Mucosa of gallbladder (tissue), 1 donor: ENCODE measurements at regions not wholly inside any gene's neighbourhood (a gene's known extent, or its start where the extent isn't known, plus 50 kb on each side); places are given as distances from the start of the nearest gene placed in this dataset.

ENCODE experiments used
- DNase-seq: peaks from one replicate; pipeline ENCODE4 v3.0.0-alpha.2; 2020; ENCODE audit warnings: low spot score
- donor health status: DM: no; HTN: no; CAD: no.

DNA sequence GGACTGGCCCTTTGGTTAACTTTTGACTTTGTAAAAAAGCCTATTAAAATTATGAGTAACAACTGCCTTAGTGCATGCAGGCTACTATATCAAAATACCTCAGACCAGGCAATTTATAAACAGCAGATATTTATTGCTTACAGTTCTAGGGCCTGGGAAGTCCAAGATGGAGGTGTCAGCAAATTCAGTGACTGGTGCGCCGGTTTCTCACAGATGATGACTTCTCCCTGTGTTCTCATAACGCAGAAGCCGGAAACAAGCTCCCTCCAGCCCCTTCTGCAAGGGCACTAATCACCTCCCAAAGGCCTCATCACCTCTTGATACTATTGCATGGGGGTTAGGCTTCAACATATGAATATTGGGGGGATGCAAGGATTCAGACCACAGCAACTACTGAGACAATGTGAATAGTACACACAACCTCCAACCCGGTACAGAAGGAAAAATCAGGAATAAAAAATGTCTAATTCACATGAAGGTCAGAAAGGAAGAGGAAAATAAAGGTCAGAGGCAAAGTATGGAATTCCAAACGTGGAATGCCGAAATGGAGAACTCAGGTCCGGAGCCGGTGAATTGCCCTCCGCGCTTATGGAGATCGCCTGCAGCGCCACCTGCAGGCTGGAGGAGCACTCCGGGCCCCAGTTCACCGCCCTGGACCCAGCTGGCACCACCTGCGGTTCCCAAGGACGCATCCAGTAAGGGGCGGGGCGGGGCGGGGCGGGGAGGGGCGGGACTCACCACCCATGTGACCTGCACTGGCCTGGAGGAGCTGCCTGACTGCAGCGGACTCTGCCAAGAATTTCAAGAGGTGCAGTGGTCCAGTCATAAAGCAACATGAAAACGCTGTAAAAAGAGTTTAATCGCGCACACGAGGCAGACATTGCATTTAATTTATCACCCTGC is 203.4 kb downstream of the KIF26A start:
- no peak for DNase-seq

DNA sequence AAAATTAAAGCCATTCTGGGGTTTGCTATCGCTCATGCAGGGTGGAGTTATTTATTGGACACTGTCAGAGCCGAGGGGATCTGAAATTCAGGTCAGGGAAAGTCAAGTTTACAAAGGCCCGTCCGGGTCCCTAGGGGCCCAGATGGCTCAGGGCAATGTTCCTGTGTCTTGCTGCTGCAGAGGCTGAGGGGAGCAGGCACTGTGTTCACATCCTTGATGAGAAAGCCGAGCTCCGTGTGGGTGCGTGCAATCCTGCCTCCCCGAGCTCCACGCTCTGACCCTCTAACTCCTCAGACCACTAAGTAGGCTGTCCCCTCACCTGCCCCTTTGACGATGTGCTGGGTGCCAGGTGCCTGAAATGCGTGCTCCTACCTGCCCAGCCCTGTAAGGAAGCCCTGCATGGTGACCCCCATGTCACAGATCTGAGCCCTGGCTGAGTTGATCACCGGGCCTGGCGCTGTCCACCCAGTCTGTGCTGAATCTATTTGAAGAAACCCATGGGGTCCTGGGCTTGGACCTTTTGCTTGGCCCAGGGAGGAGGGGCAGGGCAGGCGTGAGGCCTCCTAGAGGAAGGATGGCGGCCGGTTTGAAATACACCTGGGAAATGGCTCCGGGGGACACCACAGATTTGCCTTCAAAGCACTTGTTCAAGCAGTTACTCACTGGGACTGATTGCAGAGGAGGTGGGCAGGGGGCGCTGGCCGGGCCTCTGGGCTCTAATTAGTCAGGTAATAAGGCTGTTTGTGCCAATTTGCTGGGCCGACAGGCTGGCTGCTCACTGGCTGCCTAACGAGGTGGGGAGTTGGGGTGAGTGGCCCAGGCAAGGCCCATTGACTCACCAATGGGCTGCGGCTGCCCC is 204.3 kb downstream of the KIF26A start:
- no peak for DNase-seq

DNA sequence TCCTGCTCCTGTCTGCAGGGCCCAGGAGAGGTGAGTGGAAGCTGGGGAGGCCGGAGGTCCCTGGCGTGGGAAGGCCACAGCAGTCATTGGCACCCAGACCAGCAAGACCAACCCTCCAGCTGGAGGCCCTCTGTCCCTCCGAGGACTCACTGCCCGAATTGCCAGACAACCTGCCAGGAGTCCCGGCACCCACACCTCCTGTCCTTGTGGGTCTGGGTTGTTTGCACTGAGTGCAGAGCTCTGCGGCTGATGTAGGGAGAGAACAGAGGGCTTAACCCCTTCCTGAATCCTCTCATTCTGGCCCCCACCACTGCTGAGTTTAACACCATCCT is 204.9 kb downstream of the KIF26A start:
- no peak for DNase-seq

DNA sequence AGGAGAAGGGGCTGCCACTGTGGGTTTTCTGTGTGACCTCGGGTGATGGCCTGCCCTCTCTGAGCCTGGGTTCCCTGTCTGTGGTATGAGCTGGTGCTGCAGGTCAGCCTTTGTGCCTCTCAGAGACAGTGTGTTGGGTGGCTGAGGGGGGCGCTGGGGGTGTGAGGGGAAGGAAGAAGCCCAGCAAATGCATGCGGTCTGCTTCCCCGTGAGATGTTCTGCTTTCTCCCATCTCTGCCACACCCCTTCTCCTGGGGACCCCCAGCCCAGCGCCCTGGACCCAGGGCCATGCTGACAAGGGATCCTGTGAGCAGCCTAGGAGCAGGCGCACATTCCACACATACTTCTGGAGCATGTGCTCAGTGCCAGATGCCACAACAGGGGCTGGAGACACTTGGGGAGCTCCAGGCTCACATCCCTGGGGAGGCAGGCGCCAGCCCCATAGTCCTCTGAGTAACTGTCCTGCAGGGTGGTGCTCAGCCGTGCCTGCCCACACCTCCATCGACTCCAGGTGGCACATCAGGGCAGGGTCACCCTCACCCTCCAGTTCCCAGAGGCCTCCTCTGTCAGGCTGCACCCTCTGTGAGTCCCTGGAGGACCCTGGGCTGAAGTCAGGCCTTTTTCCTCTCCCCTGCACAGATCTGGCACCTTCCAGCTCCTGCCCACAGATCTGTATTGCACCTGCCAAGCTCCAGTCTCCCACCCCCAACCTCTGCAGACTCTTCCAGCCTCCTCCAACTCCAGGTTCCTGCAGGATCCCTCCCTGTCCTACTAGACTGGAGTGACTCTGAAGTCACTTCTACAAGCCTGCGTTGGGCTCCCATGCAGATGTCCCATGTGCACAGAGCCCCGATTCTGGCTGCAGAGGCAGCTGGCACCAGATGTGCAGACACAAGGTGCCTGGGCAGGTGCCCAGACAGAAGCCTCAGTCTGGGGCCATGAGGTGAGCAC is 205.6 kb downstream of the KIF26A start:
- DNase-seq, result no peak

DNA sequence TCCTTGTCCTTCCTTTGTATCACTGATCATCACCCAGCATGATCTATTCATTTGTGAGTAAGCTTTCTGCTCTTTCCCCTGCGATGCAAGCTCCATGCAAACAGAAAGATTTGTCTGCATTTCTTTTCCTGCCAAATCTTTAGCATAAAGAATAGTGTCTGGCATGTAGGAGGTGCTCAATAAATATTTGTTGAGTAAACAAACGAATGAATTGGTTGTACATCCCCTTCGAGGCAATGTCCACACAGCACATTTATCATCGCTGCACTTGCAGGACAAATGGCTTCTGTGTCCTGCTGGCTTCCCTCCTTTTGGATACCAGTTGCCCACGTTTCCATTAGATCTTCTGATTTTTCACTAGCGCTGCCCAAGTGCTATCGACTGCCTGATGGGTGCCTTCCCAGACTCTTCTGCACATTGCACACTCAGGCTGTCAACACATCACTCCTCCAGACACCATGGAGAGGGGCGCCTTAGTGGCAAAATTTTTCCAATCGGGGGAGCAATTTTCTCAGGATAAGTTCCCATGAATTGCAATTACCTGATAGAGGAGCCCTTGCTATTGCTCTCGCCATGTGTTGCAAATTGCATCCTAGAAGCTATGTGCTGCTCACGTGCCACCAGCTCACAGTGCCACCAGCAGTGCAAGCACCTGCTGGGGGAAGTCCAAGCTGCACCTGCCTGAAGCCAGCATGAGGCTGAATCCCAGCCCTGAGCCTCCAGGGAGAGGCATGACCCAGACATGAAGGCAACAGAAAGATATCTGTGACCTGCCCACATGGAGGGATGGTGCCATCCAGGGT is 206.6 kb downstream of the KIF26A start:
- DNase-seq, result no peak

DNA sequence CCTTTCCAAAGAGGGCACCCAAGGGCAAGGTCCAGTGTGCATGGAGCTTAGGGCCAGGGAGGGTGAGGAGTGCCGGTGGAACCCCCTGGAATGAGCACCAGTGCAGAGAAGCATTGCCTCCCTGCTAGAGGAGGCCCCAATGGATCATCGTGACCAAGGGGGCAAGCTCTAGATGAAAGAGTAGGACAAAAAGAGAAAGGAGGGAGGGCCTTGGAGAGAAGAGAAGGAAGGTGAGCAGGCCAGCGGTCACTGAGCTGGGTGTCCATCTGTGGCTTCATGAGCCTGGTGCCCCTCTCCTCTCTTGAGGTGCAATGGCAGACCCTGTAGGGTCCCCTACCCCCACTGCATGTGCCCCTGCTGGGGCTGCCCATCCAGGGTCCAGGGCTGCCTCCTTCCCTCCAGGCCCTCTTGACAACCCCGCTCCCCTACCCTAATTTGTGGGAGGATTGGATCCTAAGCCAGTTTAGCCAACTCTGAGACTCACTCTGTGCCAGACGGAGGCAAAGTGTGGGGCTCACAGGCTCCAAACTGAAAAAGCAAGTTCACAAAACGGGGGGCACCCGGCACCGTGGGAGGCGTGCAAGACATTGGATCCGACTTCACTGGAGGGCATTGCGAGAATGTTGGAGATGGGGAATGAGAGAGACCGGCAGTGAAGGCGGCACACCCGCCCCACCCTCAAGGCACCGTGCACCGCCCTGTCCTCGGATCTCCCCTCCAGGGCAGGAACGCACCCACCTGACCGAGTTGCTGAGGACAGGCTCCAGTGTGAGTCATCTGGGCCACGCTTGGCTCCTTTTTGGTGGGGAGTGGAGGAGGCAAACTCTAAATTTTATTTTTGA is 207.5 kb downstream of the KIF26A start:
- DNase-seq, result no peak

DNA sequence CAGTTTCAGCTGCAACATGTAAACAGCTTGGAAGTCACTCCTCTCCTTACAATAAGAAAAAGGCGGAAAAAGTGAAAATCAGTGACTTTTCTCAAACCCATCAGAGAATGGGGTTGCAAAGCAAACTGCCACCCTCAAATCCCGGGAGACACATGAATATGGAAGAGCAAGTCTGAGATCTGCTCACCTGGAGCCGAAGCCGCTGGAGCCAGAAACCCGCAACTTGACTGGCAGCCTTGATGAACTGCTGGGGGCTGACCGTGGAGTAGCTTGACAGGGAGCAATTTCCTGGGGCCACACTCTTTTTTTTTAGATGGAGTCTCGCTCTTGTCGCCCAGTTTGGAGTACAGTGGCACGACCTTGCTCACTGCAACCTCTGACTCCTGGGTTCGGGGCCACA is 208.2 kb downstream of the KIF26A start:
- no peak for DNase-seq

DNA sequence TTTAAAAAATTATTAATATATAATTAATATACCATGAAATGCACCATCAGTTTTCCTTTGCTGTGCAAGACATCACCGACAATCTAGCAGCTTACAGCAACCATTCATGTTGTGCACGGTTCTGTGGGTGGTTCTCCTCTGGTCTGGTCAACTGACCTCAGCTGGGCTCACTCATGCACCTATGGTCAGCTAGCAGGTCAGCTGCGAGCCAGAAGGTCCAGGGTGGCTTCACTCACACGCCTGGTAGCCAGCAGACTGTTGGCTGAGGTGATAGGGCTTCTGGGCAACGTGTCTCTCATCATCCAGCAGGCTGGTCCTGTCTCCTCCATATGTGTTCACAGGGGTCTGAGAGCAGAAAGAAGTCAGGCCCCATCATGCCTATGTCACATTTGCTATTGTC is 210.4 kb downstream of the KIF26A start:
- DNase-seq, result no peak

DNA sequence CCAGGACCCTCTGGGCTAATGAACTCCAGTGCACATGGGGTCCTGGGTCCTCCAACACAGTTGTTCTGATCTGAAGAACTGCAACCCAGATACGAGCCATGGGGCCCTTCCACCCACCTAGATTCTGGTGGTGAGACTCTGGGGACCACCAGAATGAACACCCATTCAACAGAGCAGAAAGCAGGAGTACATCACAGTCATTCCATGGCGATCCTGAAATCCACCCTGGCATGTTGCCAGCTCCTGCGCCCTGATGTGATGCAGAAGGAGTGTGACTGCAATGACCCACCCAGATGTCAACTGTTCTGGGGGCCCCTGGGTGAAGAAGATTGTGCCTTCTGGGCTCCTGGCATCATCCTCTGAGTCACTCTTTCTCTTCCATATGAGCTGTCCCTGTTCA is 211.6 kb downstream of the KIF26A start:
- DNase-seq, result no peak

DNA sequence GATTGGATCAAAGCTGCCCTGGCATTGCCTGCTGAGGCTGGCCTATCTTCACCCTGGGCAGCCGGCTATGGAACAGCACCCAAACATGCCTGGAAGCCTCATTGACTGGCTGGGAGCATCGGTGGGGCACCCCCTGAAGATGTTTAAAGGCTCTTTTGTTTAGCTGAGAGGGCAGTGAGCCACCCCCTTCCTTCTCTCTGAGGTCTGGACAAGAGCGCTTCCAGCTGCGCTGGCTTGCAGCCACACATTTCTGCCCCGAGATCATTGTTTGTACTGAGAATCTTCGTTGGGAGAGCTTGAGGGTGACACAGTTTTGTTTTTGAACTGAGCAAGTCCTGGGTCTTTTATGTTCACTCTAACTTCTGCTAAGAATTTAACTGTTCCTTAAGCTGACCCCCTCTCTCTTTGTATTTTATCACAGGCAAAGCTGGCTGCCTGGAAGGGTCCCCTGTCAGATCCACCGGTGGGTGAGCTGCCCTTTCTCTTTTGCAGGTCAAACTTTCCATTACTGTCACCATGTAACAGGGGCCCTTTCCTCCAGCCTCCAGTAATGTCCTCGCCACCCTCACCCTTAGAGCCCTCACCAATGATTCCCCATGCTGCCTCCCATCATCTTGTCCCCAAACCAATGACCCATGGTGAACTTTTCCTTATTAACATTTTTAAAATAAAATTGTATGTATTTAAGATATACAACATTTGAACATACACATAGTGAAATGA is 212.2 kb downstream of the KIF26A start:
- peak; percentile 47 for DNase-seq

DNA sequence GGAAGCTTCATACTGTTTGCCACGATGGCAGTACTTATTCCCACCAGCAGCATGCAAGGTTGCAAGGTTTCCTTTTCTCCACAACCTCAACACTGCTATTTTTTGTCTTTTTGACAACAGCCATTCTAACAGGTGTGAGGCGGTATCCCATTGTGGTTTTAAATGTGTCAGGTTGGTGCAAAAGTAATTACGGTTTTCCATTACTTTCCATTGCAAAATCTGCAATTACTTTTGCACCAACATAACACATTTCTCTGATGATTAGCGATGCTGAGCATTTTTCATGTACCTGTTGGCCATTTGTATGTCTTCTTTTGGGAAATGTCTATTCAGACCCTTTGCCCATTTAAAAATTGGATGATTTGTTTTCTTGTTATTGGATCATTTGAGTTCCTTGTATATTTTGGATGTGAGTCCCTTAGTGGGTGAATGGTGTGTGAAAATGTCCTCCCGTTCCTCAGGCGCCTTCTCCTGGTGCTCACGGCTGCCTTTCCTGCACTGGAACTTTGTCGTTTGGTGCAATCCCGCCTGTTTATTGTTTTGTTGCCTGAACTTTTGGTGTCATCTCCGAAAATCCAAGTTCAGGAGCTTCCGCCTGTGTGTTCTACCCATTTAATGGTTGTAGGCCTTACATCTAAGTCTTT is 213.6 kb downstream of the KIF26A start:
- no peak for DNase-seq

DNA sequence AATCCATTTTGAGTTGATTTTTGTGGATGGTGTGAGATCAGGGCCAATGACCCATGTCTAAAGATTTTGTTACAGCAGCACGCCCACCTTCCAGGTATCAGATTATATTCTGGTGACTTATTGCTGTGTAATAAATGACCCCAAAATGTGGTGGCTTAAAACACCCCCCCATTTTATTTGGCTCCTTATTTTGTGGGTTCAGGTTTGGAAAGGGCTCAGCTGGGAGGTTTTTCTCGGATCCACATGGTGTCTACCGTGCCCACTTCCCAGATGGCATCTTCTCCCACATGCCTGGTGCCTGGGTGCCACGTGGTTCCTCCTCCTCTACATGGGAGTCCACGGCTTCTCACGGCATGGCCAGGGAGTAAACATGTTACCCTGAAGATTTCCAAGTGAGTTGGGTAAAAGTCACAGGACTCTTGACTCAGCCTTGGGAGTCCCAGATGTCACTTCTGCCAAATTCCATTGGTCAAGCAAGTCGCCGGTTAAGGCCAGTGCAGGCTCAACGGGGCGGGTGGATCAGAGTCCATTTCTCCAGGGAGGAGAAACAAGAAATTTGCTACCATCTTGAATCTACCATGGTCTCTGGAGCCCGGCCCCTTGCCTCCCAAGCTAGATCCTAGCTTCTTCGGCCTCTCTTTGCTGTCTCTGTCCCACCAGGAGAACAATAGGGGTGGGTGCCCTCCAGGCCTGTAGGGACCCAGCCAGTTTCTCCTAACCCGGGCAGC is 214.3 kb downstream of the KIF26A start:
- no peak for DNase-seq

DNA sequence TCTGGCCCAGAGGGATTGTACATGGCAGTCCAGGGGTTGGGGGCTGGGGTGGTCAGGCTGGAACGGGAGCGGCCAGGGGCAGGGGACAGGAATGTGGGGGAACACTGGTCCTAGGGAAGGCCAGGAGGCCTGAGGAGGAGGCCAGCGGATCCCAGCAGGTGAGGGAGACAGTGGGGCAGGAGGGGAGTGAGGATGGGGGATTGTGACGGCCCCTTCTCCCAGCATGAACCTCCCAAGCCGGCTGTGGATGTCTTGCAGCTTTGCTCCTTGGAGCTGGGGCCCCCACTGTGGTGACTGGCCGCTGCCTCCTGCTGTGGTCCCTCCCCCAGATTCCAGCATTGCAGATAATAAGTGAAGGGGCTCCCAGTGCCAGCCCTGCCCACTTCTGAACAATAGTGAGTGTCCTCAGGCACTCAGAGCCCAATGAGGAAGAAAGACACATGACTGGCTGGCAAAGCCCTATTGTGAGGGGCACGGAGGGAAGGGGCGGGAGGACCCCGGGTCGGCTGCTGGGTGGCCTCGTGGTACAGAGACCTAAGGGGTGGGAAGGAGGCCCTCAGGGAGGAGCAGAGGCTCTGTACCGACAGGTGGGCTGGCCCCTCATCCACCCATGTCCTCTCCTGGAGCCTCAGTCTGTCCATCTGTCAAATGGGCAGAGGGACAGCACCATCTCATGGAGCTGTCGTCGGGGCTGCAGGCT is 215.0 kb downstream of the KIF26A start:
- no peak for DNase-seq

DNA sequence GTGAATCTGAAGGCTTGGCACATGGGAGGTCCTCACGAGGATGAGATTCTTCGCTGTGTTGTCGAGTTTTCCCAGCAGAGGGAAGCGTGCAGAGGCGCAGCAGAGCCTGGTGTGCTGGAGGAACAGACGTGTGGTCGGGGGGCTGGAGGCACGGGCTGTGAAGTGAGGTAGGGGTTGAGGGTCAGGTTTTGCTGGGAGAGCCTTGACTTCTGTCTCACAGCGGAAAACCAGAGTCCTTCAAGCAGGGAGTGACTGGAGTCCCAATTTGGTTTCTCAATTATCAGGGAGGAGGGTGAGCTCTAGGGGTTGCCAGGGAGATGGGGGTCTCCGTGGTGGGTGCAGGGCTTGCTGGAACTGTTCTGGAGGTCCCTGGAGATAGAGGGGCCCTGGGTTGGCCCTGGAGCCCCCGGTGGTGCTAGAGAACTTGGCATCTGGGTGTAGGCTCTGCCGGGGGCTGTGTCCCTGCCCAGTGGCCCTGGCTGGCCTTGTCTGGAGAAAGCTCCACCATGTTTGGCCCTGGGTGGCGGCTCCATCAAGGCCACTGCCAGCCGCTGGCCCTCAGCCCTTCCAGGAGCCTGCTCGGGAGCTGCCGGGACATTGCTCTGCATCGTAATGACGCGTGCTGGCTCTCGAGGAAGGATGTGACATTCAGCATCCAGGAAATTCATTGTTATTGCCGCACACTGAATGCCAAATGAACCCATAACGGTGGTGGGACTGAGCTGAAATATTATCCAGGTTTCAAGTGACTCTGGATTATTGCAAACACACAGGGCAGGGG is 215.7 kb downstream of the KIF26A start:
- no peak for DNase-seq

DNA sequence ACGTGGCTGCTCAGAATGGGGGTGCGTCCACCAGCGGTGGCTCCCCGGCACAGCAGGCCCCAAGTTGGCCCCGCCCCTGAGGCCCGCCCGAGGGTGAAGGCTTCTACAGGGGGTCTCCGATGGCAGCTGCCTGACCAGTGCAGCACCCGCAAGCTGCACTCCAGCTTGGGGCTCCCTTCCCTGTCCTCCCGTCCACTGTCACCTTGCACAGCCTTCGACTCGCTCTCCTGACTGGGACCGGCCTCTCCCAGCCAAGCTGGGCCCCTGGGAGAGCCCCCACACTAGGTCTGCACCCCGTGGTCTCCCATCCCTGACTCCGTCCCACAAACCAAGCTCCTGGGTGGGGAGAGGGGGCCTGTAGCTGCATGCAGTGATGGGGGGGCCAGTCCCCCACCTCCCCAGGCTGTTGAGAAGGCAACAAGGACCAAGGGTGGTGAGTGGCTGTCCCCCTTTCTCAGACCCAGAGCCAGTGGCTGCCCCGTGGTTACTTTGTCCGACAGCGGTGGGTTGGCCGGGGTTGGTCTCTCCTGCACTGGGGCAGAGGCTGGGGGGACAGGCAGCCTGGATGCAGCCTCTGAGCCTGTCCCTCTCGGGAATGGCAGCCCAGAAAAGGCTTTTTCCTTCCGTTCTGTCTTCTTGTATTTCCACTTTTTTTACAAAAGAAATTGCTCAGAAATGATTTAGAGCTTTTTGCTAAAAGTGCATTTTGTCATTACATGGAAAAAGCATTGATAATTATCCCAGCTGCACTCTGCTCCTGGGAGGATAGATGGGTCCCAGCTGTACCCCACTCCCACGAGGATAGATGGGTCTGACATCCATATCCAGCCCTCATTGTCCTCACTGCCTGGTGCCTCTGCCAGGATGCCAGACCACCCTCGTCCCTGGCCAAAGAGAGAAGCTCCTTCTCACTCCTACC is 217.0 kb downstream of the KIF26A start:
- no peak for DNase-seq
